ENCODE measurements at regions not wholly inside any gene's neighbourhood (a gene's known extent, or its start where the extent isn't known, plus 50 kb on each side); places are given as distances from the start of the nearest gene placed in this dataset.

- no peak for TF ChIP-seq ZNF703 (CRISPR knock-in tag; IDR thresholded peaks at IDR 0.05; ENCODE audit: borderline replicate concordance)
- peak; percentile 70; the same call in 1 of the 2 replicates for TF ChIP-seq ZNF652 (CRISPR knock-in tag; IDR thresholded peaks at IDR 0.05; ENCODE audit: borderline replicate concordance, low read depth)
- 0 out of 2 replicates have a peak, but pooled peaks have one; percentile 58 for TF ChIP-seq ZNF644 (CRISPR knock-in tag; IDR thresholded peaks at IDR 0.05; ENCODE audit: low read depth)
- no peak for TF ChIP-seq TEAD2 (CRISPR knock-in tag; IDR thresholded peaks at IDR 0.05)
- no peak for TF ChIP-seq ZNF580 (CRISPR knock-in tag; IDR thresholded peaks at IDR 0.05; ENCODE audit: borderline replicate concordance, low read depth)
- TF ChIP-seq ZHX2 (IDR thresholded peaks at IDR 0.05; ENCODE audit: low read depth), result no peak
- no peak for TF ChIP-seq ZHX2 (CRISPR knock-in tag; IDR thresholded peaks at IDR 0.05; ENCODE audit: borderline replicate concordance)
- TF ChIP-seq SNRNP70 (IDR thresholded peaks at IDR 0.05; ENCODE audit: low read depth, low read length), result no peak
- TF ChIP-seq ZNF17 (CRISPR knock-in tag; IDR thresholded peaks at IDR 0.05), result no peak
- TF ChIP-seq ZNF747 (CRISPR knock-in tag; IDR thresholded peaks at IDR 0.05; ENCODE audit: borderline replicate concordance), result no peak
- no peak for TF ChIP-seq ARNTL (CRISPR knock-in tag; IDR thresholded peaks at IDR 0.05)
- TF ChIP-seq SALL1 (CRISPR knock-in tag; IDR thresholded peaks at IDR 0.05), result peak; percentile 46; the same call in 1 of the 2 replicates
- no peak for TF ChIP-seq ASH2L (IDR thresholded peaks at IDR 0.05; ENCODE audit: insufficient read length, low read depth, low read length)
- no peak for TF ChIP-seq MAF1 (CRISPR knock-in tag; IDR thresholded peaks at IDR 0.05; ENCODE audit: borderline replicate concordance)
- no peak for TF ChIP-seq ZBTB37 (CRISPR knock-in tag; IDR thresholded peaks at IDR 0.05)
- TF ChIP-seq ZNF552 (CRISPR knock-in tag; IDR thresholded peaks at IDR 0.05; ENCODE audit: borderline replicate concordance), result no peak
- TF ChIP-seq PPARG (CRISPR knock-in tag; conservative IDR thresholded peaks at IDR 0.05), result no peak
- no peak for TF ChIP-seq NONO (IDR thresholded peaks at IDR 0.05)
- TF ChIP-seq NONO (CRISPR knock-in tag; conservative IDR thresholded peaks at IDR 0.05), result no peak
- no peak for TF ChIP-seq KDM3A (CRISPR knock-in tag; IDR thresholded peaks at IDR 0.05; ENCODE audit: low read depth)
- peak; percentile 70 for TF ChIP-seq FOSL2 (CRISPR knock-in tag; IDR thresholded peaks at IDR 0.05)
- TF ChIP-seq MTF2 (CRISPR knock-in tag; IDR thresholded peaks at IDR 0.05; ENCODE audit: borderline replicate concordance), result no peak
- peak; percentile 34; the same call in 1 of the 2 replicates for TF ChIP-seq FOXA3 (CRISPR knock-in tag; IDR thresholded peaks at IDR 0.05)
- no peak for TF ChIP-seq ZNF569 (CRISPR knock-in tag; IDR thresholded peaks at IDR 0.05; ENCODE audit: borderline replicate concordance)
Observed at GRCh38 chr6:27059621-27060425, 187.7 kb upstream of the PRSS16 start (continued).

Data from HepG2 (cell line).